Ishikawa (cell line): ENCODE measurements at regions not wholly inside any gene's neighbourhood (a gene's known extent, or its start where the extent isn't known, plus 50 kb on each side); places are given as distances from the start of the nearest gene placed in this dataset.

Experiments used
- CEBPB ChIP-seq: IDR thresholded peaks from 2 replicates; pipeline ENCODE4 v1.6.1; 2012
- CREB1 ChIP-seq: IDR thresholded peaks from 2 replicates; pipeline ENCODE4 v1.6.1; 2012; ENCODE audit warnings: low read depth
- EP300 ChIP-seq: IDR thresholded peaks from 2 replicates; pipeline ENCODE4 v1.6.1; 2012; ENCODE audit warnings: borderline replicate concordance
- FOXM1 ChIP-seq: IDR thresholded peaks from 2 replicates; pipeline ENCODE4 v1.6.1; 2012; ENCODE audit warnings: low read depth, borderline replicate concordance
- NFIC ChIP-seq: IDR thresholded peaks from 2 replicates; pipeline ENCODE4 v1.6.1; 2012
- RAD21 ChIP-seq: IDR thresholded peaks from 2 replicates; pipeline ENCODE4 v1.6.1; 2012; ENCODE audit warnings: low read depth
- TAF1 ChIP-seq: IDR thresholded peaks from 2 replicates; pipeline ENCODE4 v1.6.1; 2012; ENCODE audit warnings: low read depth, mild to moderate bottlenecking
- TCF12 ChIP-seq: IDR thresholded peaks from 2 replicates; pipeline ENCODE4 v1.6.1; 2012; ENCODE audit warnings: low read depth
- YY1 ChIP-seq: IDR thresholded peaks from 2 replicates; pipeline ENCODE4 v1.6.1; 2012; ENCODE audit warnings: low read depth
- ZBTB7A ChIP-seq: IDR thresholded peaks from 2 replicates; pipeline ENCODE4 v1.6.1; 2012; ENCODE audit warnings: low read depth
- TF ChIP-seq, protein P1 (sequence below): IDR thresholded peaks from 2 replicates; pipeline ENCODE4 v1.6.1; 2012; ENCODE audit warnings: low read depth, mild to moderate bottlenecking
- TF ChIP-seq, protein P2 (sequence below): IDR thresholded peaks from 2 replicates; pipeline ENCODE4 v1.6.1; 2012
- TF ChIP-seq, protein P3 (sequence below): IDR thresholded peaks from 2 replicates; pipeline ENCODE4 v1.6.1; 2012

DNA sequence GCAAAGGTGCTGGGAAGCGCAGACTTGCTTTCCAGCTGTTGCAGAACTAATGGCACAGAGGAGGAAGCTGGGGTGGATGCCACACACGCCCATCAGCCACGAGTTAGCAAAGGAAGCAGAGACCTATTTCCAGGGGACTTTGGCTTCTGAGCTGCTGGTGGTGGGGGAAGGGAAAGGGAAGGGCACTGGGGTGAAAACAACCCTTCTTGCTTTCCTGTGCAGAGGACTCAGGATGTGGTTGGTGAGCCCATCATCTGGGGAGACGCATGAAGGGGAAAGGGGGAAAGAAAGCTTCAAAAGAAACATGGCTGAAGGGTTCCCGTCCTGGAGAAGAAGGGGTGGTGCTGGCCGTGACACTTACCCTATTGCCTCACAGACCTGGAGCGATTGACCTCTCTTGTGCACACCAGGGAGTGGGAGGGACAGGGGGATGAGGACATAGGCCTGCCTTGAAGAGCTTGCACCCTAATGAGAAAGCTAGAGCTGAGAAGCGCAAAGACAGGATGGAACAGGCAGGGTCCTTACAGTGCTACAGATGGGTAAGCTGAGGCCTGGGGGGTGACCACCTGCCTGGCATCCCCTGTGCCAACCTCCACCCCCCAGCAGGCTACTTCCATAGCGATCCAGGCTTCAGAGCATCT, 140.8 kb upstream of the RAB4A start:
- TF ChIP-seq TAF1 (no peak), CEBPB (no peak), RAD21 (no peak), NFIC (no peak), EP300 (no peak), ZBTB7A (no peak), FOXM1 (no peak), YY1 (no peak), TCF12 (no peak), CREB1 (no peak)
- TF ChIP-seq, protein P1, sequence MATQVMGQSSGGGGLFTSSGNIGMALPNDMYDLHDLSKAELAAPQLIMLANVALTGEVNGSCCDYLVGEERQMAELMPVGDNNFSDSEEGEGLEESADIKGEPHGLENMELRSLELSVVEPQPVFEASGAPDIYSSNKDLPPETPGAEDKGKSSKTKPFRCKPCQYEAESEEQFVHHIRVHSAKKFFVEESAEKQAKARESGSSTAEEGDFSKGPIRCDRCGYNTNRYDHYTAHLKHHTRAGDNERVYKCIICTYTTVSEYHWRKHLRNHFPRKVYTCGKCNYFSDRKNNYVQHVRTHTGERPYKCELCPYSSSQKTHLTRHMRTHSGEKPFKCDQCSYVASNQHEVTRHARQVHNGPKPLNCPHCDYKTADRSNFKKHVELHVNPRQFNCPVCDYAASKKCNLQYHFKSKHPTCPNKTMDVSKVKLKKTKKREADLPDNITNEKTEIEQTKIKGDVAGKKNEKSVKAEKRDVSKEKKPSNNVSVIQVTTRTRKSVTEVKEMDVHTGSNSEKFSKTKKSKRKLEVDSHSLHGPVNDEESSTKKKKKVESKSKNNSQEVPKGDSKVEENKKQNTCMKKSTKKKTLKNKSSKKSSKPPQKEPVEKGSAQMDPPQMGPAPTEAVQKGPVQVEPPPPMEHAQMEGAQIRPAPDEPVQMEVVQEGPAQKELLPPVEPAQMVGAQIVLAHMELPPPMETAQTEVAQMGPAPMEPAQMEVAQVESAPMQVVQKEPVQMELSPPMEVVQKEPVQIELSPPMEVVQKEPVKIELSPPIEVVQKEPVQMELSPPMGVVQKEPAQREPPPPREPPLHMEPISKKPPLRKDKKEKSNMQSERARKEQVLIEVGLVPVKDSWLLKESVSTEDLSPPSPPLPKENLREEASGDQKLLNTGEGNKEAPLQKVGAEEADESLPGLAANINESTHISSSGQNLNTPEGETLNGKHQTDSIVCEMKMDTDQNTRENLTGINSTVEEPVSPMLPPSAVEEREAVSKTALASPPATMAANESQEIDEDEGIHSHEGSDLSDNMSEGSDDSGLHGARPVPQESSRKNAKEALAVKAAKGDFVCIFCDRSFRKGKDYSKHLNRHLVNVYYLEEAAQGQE, result no peak
- TF ChIP-seq, protein P2, sequence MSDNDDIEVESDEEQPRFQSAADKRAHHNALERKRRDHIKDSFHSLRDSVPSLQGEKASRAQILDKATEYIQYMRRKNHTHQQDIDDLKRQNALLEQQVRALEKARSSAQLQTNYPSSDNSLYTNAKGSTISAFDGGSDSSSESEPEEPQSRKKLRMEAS, result no peak
- TF ChIP-seq, protein P3, sequence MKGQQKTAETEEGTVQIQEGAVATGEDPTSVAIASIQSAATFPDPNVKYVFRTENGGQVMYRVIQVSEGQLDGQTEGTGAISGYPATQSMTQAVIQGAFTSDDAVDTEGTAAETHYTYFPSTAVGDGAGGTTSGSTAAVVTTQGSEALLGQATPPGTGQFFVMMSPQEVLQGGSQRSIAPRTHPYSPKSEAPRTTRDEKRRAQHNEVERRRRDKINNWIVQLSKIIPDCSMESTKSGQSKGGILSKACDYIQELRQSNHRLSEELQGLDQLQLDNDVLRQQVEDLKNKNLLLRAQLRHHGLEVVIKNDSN, result no peak
